ENCODE measurements at regions not wholly inside any gene's neighbourhood (a gene's known extent, or its start where the extent isn't known, plus 50 kb on each side); places are given as distances from the start of the nearest gene placed in this dataset.
A peak's percentile ranks its signal among the peaks of the same experiment; 100 is the strongest.
"Not testable (repeated sequence)": the region's sequence is repeated elsewhere in the genome, so short reads cannot be mapped to it uniquely, and the experiment has no call there.

DNA sequence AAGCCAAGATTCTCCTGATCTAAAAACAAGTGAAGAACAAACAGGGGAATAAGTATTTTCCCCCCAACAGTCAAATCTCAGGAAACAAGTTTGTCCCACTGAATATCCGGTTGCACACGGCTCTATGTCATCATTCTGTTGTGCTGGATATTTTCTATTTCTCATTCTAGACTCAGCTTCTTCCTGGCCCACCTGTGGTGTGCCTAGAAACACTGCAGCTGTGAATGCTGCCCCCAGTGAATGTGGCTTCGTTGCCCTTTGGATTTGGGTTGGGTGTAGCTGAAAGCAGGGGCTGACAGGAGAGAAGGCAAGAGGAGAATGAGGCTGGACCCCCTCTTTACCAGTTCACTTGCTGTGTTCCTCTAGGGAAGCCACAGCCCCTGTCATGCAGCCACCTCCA, 181.2 kb upstream of the PROK2 start:
- DNase-seq = no peak

DNA sequence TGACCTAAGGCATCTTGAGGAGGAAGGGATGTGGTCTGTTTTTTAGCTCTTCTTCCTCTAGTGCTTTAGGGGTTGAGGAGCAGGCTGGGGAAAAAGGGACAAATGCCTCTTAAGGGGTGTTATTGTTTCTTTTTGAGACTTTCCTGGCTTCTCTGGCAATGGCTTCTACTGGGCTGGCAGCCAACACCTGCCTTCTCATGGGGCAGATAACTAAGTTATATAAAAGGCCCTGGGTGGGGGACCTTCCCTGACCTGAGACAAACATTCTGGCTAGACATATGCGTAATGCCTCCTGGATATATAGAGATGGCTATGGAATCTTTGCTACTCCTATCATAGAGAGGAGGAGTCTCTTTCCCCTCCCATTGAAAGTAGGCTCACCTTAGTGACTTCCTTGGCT, 179.2 kb upstream of the PROK2 start:
- no peak for DNase-seq

DNA sequence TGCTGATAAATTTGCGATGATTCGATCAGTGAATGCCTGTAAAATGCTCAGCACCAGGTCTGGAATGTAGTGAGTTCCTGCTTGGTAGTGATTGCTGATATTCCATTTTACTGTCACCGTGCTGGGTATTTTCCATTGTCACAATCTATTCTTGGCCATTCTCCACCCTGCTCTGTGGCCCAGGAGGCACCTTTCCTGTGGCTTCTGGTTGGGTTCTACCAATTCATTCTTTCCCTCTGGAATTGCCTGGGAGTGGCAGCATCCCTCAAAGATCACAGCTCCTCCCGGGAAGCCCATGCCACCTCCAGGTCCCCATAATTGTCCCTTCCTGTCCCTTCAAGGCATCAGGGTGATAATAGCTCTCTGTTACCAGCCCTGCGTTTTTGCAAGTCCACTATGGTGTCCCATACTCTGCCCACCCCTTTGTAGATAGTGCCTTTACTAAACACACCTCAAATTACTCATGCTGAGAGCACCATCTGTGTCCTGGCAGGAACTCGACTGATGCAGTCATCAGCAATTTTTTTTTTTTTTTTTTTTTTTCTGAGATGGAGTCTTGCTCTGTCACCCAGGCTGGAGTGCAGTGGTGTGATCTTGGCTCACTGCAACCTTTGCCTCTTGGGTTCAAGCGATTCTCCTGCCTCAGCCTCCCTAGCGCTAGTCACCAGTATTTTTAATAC, 177.8 kb upstream of the PROK2 start:
- no peak for DNase-seq

DNA sequence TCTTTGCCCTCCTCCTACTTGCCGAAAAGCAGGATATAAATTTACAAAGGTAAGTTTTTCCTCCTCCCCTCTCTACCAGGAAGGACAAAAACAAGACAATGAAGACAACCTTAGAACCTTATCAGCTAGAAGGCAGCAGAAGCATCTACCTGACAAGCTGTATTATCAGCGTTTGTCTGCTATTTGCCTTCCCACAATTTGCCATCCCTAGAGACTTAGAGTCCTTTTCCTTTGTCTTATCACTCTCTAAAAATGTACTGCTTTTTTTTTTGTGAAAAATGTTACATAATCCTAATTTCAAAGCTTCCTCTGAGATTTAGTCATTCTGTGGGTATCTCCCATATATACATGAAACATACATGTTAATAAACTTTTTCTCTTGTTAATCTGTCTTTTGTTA, 176.9 kb upstream of the PROK2 start:
- no peak for DNase-seq

DNA sequence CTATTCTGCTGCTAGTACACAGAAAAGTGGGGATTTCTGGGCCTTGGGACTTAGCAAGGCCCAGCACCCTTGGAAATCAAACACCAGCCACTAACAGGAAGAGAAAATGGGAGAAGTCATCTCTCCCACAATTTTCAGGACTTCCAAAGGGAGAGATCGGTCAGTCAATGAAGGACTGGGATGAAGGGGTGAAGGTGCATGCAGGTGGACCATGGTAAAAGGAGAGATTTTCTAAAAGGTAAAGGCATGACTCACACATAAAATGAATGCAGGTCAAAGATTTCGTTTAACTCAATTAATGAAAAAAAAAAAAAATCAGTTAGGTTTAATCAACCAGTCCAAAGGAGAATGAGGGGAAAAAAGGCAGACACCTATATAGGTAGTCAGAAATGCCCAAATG, 176.4 kb upstream of the PROK2 start:
- DNase-seq = no peak

DNA sequence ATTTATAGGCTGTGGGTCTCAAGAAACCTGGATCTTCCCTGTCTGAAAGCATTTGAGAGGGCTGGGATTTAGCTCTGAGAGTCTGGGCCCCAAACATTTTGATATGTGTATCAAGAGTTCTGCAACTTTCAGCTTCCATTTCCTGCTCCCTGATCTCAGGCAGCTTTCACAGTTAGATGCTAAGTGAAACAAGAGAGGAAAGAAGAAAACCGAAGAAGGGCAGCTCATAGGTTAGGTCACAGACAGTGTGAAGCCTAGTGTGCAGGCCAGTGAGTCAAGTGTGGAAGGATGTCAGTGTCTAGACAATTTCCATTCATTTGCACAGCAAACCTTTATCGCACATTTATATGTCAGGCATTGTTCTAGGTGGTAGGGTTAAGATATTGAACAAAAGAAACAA, 173.6 kb upstream of the PROK2 start:
- DNase-seq = no peak

DNA sequence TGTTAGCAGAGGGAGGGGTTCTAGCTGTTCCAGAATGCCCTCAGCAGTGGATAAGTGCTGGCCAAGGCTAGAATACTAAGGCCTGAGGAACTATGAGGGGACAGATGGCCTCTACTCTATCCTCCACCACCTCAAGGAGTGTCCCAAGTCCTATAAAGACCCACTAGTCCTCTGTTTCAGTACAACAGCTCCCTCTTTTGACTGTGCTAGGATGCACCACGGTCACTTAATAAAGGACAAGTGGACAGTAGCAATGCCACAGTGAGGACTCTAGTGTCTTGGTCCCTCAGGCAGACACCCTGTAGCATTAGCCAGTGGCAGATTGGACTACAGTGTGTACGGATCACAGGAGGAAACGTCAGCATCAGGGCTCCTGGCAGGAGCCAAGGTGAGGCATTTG, 171.8 kb upstream of the PROK2 start:
- no peak for DNase-seq

DNA sequence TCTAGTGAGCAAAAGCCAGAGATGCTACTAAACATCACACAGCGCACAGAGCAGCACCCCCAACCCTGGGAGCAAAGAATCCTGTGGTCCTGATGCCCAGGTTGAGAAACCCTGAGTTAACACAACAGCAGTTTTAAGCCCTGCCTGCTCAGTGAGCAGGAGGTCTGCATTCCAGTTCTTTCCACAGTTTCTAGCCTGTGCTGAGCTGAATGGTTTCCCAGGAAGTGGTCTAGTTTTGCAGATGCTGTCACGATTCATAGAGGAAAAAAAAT, 171.1 kb upstream of the PROK2 start:
- no peak for DNase-seq

DNA sequence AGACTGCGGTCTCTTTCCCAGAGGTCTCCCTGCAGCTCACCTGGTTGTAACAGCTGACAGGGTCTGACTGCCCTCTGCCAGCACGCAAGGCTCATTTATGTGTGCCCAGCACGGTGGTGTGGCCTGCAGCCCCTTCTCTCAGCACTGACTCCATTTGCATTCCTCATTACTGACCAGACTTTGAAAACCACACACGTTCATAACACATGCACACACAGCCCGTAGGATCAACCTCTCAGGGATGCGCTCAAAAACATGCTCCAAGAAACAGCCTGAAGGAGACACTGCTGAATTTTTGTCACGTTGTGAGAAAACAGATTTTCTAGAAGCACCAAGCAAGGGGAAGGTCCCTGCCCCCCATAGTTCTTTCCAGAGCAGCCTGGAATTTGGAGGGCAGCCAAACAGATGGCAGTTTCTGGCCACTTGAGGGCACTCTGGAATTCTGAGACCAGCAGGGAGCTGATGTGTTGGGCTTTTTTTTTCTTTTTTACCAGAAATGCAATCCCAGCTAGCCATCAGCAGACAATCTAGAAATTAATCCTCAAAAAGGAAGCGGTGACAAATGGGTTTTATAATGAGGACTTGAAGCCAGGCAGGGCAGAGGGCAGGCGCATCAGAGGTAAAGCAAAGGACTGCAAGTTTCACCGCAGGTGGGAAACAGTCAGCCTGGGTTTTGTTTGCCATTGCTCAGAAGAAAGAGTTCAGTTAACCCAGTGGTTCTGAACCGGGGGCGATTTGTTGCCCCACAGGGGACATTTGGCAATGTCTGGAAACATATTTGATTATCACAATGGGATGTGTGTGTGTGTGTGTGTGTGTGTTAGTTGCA, 170.5 kb upstream of the PROK2 start:
- DNase-seq = peak; percentile 54

DNA sequence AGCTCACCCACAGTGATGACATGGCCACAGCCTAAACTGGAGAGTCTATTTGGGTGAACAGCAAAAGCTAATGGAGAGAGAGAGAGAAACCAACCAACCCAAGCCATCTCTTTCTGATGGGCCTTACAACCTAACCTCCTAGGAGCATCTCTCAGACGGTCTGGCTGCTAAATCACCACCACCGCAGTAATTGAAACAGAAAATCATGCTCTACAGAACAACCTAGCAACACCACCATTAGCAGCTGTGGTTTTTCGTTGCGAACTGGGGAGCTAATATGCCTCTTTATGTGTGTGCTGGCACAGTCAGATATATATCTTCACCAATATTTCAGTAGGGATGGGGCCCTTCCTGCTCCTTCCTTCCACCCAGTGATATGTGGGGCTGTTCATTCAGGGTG, 166.9 kb upstream of the PROK2 start:
- DNase-seq = no peak

DNA sequence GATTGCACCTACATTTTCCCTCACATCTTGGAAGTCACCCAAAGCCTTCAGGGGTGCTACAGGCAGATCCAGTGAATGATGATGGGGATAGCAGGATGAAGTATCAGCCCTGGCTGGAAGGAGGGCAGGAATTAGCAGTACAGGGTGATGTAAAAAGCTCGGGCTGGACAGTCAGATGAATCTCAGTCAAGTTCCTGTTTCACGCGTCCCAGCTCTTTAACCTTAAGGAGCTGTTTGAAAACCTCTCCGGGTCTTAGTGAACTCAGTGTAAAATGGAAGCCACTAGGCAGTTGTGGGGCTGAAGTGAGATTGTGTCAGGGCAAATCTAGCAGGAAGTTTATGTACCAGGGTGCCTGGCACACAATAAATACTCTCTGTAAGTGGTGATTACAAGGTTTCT, 166.4 kb upstream of the PROK2 start:
- DNase-seq = no peak

DNA sequence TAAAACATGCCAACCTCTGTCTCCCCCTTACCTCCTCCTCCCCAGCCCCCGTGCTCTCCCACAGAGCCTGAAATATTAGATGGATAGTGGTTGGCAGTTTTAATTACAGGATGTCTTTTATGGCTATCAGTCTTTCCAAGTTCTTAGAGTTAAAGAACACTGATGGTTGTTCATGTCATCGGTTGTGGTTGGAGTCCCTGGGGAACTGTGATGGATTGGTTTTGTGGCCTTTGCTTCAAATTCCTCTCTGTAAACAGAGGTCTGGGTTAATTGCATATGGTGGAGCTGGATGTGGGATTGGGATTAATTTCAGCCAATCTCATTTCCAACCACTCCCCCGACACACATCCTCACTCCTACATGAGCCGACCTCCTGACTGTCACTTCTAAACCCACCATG, 164.5 kb upstream of the PROK2 start:
- DNase-seq = no peak

DNA sequence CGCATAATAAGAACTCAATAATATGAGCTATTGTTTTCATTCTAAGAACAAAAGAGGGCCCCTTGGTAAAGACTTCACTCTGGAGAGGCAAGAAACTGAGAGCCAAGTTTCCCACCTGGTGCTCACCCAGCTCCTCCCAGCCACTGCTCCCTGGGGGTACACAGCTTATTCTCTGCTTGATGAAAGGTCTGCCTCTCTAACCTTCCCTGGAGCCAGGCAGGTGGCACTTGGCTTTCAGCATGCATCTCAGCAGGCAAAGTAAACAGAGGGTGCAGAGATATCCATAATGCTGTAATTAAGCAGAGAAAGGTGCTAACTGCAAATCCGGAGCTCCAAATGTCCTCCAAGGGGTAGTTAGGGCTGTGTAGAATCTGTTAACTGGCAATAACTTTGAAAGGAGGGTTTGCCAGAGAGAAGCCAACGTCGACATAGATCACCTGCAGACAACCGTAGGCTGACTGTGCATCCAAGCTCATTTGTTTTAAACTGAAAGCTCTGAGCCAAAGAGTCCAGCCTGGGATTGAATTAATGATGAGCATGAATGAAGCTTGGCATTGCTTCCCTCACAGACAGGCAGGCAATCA, 159.6 kb upstream of the PROK2 start:
- peak; percentile 60 for DNase-seq

DNA sequence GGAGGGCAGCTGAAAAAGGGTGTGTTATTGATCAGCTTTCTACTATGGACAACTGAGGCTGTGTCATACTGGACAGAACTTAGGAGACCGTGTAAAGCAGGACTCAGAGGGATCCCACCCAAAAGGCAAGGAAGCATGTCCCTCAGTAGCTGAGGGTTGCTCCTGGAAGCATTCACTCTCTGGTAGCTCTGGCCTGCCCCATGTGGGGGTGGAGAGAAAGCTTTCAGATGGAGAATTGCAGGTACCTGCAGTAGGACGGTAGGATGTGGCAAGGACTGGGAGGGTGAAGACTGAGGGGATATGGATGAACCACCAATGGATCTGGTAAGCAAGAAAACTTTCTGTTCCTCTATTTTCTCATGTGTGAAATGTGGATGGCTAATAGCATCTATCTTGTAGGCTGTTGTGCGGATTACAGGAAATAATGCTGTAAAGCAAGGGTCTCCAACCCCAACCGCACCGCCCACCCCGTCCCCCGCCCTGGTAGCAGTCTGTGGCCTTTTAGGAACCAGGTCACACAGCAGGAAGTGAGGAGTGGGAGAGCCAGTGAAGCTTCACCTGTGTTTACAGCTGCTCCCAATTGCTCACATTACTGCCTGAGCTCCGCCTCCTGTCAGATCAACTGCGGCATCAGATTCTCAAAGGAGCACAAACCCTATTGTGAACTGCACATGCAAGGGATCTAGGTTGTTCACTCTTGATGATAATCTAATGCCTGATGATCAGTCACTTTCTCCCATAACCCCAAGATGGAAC, 157.7 kb upstream of the PROK2 start:
- no peak for DNase-seq

DNA sequence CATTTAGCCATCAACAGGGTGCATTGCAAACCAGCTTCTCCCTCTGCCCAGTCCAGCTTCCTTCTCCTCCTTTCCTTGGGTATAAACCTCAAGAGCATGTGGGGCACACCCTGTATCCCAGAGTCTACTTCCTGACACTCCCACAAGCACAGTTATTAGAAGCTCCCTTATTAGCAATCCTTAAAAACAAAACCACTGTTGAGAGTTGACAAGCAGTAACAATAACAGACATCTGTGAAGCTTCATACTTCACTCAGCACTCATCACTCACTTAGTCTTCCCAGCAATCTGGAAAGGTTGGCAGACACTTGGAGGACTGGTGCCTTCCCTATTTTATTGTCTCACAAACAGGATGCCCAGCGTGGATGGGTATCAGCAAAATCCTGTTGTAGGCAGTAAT, 155.5 kb upstream of the PROK2 start:
- DNase-seq = no peak

DNA sequence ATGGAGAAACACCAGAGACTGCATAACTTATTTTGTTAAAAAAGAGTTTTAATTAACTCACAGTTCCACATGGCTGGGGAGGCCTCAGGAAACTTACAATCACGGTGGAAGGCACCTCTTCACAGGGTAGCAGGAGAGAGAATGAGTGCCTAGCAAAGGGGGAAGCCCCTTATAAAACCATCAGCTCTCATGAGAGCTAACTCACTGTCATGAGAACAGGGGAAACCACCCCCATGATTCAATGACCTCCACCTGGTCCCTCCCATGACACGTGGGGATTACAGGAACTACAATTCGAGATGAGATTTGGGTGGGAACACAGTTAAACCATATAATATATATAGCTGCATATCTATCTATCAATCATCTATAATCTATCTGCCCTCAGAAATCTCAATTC, 153.1 kb upstream of the PROK2 start:
- DNase-seq = not testable (repeated sequence)

DNA sequence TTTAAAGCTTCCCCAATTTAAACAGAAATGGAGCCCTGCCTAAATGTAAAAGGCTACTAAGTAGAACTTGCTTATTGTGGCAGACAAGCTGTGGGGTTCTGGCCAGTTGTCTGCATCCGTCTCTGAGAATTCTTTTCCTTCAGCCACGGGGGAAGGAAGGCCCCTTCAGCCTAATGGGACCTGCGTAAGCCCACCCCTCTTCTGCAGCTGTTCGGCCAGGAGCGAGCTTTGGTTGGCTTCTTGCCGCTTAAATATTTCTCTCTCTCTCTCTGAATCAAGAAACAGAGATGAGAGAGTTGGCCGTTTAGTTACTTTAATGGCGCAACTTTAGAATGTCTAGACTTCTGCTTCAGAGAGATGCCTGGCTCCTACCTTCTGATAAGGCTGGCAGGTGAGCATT, 151.7 kb upstream of the PROK2 start:
- DNase-seq = no peak

DNA sequence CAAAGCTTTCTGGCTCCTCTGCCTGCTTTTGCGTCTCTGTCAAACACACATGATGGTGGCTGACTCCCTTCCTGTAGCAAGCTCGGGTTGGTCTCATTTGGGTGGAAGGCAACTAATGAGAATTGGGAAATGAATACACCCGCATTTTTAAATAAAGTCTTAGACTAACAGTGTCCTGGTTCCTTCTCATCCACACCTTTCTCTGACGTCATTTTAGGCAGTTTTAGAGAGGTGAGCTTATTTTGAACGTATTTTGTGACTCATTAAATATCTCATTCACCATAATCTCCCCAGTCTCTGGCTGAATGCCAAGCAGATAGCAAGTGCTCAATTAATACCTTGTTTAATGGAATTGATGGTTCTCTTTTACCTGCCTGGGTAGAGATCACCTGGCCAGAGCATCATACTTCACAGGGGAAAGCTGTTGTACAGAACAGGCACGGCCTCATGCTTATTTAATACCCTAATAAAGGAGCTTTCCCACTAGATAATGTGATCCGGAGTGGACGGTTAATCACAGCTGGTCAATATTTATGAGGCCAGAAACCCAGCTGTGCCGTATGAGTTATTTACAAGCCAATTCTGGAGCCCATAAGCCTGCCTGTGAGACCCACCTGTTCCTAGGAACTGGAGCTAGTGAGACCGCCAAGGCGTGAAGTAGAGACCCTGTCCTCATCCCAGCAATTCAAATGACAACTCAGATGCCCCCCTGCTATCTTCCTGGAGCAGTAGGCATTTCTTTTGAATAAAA, 149.7 kb upstream of the PROK2 start:
- DNase-seq = no peak

DNA sequence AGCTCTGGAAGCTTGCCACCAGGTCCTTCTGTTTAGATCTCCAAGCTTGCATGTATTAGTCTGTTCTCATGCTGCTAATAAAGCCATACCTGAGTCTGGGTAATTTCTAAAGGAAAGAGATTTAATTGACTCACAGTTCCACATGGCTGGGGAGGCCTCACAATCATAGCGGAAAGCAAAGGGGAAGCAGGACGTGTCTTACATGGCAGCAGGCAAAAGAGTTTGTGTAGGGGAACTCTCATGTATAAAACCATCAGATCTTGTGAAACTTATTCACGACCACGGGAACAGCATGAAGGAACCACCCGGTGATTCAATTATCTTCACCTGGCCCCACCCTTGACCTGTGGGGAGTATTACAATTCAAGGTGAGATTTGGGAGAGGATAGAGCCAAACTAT, 147.0 kb upstream of the PROK2 start:
- no peak for DNase-seq

DNA sequence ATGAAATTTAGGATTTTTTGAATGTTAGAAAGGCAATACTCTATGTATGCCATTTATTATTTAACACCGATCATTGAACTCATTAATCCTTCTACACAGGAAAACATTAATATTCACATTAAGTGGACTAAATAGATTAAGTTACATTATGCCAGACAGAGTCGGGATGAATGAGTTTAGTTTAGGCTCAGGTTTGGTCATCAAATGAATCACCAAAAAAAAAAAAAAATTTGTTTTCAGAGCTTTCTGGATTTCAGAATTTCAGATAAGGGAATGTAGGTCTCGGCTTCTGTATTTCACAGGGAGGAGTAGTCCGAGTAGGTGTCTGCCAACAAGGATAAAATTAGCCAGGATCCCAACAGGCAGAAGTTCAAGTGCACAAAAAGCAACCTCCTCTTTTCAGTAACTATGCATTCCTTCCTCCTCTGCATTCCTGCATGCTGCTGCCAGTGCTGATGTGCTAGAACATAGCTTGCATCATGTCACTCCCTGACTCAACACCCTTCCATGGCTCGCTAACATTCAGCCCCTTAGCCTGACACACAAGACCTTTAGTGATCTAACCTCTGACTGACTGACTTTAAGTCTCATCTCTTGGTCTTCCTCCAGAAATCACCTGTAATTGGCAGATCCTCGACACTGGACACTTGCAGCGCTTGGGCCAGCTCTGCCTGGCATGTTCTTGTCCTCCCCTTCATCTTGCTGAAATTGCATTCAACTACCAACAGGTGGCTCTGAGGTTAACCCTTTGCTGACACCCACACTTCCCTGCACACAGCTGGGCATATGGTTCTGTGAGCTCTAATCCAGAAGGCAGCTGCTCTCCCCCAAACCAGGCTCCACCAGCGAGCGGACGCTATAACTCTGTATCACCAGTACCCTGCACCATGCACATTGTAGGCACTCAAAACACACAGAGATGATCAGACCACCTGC, 145.4 kb upstream of the PROK2 start:
- no peak for DNase-seq

DNA sequence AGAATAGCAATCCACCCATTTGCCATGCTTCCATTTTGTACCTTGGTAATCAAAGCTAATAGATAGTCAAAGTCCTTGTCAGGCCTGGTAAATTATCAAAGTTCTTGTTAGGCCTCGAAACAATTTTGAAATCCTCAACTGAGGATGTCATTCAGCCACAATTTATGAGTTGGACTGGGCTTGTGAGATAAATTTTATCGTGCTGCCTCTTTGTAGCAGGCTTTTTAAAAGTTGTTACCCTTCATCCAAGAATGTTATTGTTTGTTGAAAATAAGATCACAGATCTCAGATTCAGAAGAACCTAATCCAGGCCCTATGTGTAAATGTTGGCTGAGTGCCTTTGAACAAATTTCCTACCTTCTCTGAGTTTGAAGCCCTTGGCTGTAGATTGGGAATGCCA, 143.3 kb upstream of the PROK2 start:
- no peak for DNase-seq

DNA sequence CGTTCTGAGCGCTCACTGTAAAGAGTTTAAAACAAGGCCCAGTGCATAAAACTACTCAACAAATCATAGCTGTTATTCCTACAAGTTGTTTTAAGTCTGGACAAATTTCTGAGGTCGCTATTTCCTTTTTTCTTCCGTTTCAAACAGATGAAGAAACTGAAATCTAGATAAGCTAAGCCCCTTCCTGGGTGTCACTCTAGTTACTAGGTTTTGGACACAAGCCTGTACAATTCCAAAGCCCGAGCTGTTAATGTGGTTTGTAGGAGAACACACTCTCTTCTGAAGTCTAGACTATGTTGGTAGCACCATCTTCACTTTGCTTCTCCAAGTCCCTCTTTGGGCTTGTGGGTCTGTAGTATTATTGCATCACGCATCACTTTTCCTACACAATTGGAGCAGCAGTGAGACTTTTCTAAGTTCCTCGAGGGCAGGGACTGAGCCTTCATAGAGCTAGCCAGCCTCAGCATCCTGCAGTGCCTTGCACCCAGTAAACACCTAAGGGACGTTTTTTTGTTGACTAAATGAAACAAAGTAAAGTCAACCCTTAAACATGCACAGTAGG, 142.6 kb upstream of the PROK2 start:
- no peak for DNase-seq
